ENCODE measurements at regions not wholly inside any gene's neighbourhood (a gene's known extent, or its start where the extent isn't known, plus 50 kb on each side); places are given as distances from the start of the nearest gene placed in this dataset.

- H3K27me3 Mint-ChIP-seq: no peaks in the 10 kb centered on the region
- ChIA-PET POLR2A (no interaction called here), CTCF (no interaction called here)
- intact Hi-C loops (cut with DNase I, micrococcal nuclease): no loop called here
- H3K36me3 Mint-ChIP-seq (ENCODE audit: low read depth): no peaks in the 10 kb centered on the region
- no peak overlapping the region for H3K27ac Mint-ChIP-seq
- DNase-seq: no peak
- H3K9me3 Mint-ChIP-seq (ENCODE audit: low read depth): peaks cover 3% of the 10 kb centered on the region
- no peaks in the 10 kb centered on the region for H3K4me1 Mint-ChIP-seq
- no peak overlapping the region for H3K4me3 Mint-ChIP-seq
- no peak for ATAC-seq
Observed at GRCh38 chr10:36677431-36677768, 448.0 kb upstream of the ANKRD30A start.

DNA sequence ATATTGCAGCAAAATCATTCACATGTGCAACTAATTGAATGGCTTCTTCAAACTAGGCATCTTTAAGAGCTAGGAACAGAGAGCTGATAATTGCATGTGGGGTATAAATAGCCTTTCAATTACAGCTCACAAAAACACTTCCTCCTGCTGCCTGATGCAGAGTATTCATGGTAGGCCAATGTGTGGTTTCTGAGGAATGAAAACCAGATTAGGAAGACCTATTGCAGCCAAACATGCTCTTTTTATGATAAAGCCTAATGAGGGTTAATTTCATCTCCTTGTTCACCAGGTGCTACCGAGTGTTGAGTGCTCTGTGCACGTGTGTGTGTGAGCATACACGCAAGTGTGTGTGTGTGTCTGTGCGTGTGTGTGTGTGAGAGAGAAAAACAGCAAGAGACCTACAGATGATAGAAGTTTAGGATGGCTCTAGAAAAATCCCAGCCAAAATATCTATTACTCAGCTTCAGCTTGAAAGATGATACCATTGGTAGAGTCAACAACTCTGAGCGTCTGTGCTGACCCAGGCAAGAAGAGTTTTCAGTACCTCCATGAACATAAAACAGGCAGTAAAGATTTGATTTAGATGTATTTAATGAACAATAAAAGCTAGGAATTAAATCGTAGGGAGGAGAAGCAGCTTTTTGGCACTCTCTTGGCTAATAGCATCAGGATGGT is 448.5 kb upstream of the ANKRD30A start:
- ATAC-seq (no peak), DNase-seq (no peak)
- Mint-ChIP-seq H3K4me1 (no peaks in the 10 kb centered on the region), H3K27ac (no peak overlapping the region), H3K4me3 (no peak overlapping the region), H3K9me3 (ENCODE audit: low read depth) (peaks cover 3% of the 10 kb centered on the region), H3K36me3 (ENCODE audit: low read depth) (no peaks in the 10 kb centered on the region), H3K27me3 (no peaks in the 10 kb centered on the region)
- POLR2A ChIA-PET: no interaction called here
- CTCF ChIA-PET: no interaction called here
- intact Hi-C loops (cut with DNase I, micrococcal nuclease): no loop called here

DNA sequence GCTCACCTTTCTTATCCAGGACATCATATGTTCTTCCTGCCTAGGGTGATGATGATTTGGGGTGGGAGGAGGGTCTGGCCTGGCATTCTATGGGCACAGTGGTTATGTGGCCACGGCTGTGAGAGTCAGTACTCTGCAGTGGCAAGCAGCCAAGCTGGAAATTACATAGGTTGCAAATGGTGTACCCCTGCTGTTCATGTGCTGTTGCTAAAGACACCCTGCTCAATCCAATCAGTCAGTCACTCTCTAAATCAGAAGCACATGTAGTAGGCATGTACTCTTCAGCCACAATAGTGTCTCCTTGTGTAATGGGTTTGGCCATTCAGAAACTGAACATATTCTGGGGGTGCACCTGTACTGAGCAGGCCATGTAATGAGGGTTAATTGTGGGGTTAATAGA is 449.1 kb upstream of the ANKRD30A start:
- DNase-seq (no peak), ATAC-seq (no peak)
- ChIA-PET POLR2A (no interaction called here), CTCF (no interaction called here)
- H3K27ac Mint-ChIP-seq: no peak overlapping the region
- H3K36me3 Mint-ChIP-seq (ENCODE audit: low read depth): no peaks in the 10 kb centered on the region
- no peak overlapping the region for H3K4me3 Mint-ChIP-seq
- H3K27me3 Mint-ChIP-seq: no peaks in the 10 kb centered on the region
- intact Hi-C loops (cut with DNase I, micrococcal nuclease): no loop called here
- no peaks in the 10 kb centered on the region for H3K4me1 Mint-ChIP-seq
- peaks cover 3% of the 10 kb centered on the region for H3K9me3 Mint-ChIP-seq (ENCODE audit: low read depth)

GRCh38 chr10:36675458-36675880 is 449.9 kb upstream of the ANKRD30A start:
- H3K36me3 Mint-ChIP-seq (ENCODE audit: low read depth): no peaks in the 10 kb centered on the region
- no peak overlapping the region for H3K27ac Mint-ChIP-seq
- intact Hi-C loops (cut with DNase I, micrococcal nuclease): no loop called here
- DNase-seq: no peak
- no peak for ATAC-seq
- H3K4me3 Mint-ChIP-seq: no peak overlapping the region
- peaks cover 3% of the 10 kb centered on the region for H3K9me3 Mint-ChIP-seq (ENCODE audit: low read depth)
- H3K27me3 Mint-ChIP-seq: no peaks in the 10 kb centered on the region
- ChIA-PET POLR2A (no interaction called here), CTCF (no interaction called here)
- H3K4me1 Mint-ChIP-seq: no peaks in the 10 kb centered on the region

DNA sequence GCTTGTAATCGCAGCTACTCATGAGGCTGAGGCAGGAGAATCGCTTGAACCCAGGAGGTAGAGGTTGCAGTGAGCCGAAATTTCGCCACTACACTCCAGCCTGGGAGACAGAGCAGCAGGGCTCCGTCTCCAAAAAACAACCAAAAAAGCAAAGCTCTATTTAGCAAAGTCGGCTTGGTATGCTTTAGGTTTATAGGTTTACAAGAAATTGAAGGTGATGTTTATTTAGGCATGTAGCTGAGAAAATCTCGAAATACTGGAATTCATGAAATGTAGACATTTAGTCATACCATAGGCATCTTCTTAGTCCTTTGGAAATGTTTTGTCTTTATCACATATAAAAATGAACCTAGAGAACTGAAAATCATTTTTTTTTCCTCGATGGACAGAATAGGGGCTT is 453.8 kb upstream of the ANKRD30A start:
- Mint-ChIP-seq H3K27me3 (no peaks in the 10 kb centered on the region), H3K27ac (no peak overlapping the region), H3K4me3 (no peak overlapping the region), H3K9me3 (ENCODE audit: low read depth) (peaks cover 4% of the 10 kb centered on the region), H3K4me1 (no peaks in the 10 kb centered on the region), H3K36me3 (ENCODE audit: low read depth) (no peaks in the 10 kb centered on the region)
- CTCF ChIA-PET: no interaction called here
- POLR2A ChIA-PET: no interaction called here
- DNase-seq (no peak), ATAC-seq (no peak)
- intact Hi-C loops (cut with DNase I, micrococcal nuclease): no loop called here

DNA sequence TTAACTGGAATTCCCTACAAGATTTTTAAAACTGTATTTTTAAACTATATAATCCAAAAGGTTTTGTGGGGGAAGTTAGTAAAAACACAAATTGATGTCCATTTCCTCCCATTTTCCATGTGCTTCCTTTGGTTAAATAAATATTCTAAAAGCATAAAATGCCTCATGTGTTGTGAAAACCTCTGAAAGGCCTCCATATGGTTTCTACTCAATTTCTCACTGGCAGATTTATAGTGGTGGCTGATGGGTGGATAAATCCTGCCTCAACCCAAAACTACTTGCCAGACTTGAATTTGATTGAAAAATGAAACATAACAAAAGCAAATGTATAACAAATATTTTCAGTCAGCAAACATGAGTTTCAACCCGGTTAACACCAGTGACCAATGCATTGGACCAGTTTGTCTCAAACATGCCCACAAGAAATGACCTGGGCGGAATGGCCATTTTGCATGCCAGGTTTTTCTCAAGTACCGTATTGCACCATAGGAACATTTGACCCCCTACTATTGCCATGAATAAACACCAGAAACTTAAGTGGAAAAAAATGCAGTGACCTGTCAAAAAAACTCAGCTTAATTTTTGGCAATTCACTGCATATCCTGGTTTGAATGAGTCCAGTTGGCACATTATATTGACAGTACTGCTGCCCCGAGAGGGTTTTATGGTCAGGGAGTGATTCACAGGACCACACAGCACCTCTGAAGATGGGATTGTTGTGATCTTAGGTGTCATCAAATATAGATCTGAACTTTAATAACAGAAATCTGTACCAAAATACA is 454.6 kb upstream of the ANKRD30A start:
- peaks cover 4% of the 10 kb centered on the region for H3K9me3 Mint-ChIP-seq (ENCODE audit: low read depth)
- H3K27ac Mint-ChIP-seq: no peak overlapping the region
- ChIA-PET POLR2A (no interaction called here), CTCF (no interaction called here)
- H3K27me3 Mint-ChIP-seq: no peaks in the 10 kb centered on the region
- H3K4me3 Mint-ChIP-seq: no peak overlapping the region
- ATAC-seq (no peak), DNase-seq (no peak)
- H3K36me3 Mint-ChIP-seq (ENCODE audit: low read depth): no peaks in the 10 kb centered on the region
- no peaks in the 10 kb centered on the region for H3K4me1 Mint-ChIP-seq
- intact Hi-C loops (cut with DNase I, micrococcal nuclease): no loop called here

- peaks cover 1% of the 10 kb centered on the region for H3K9me3 Mint-ChIP-seq (ENCODE audit: low read depth)
- H3K4me1 Mint-ChIP-seq: no peaks in the 10 kb centered on the region
- ChIA-PET POLR2A (no interaction called here), CTCF (no interaction called here)
- ATAC-seq: no peak
- intact Hi-C loops (cut with DNase I, micrococcal nuclease): no loop called here
- no peak overlapping the region for H3K4me3 Mint-ChIP-seq
- no peak for DNase-seq
- no peak overlapping the region for H3K27ac Mint-ChIP-seq
- H3K36me3 Mint-ChIP-seq (ENCODE audit: low read depth): no peaks in the 10 kb centered on the region
- H3K27me3 Mint-ChIP-seq: no peaks in the 10 kb centered on the region
Observed at GRCh38 chr10:36669615-36670352, 455.6 kb upstream of the ANKRD30A start.

DNA sequence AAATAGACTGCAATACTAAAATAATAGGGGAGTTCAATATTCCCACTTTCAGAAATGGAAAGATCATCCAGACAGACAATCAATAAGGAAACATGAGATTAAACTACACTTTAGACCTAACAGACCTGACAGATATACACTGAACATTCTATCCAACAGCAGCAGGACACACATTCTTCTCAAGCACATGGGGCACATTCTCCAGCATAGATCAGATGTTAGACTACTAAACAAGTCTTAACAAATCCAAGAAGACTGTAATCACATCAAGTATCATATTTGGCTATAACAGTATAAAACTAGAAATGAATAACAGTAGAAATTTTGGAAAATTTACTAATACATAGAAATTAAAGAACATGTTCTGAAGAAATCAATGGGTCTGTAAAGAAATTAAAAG is 458.9 kb upstream of the ANKRD30A start:
- intact Hi-C loops (cut with DNase I, micrococcal nuclease): no loop called here
- Mint-ChIP-seq H3K27me3 (no peaks in the 10 kb centered on the region), H3K36me3 (ENCODE audit: low read depth) (no peaks in the 10 kb centered on the region), H3K4me1 (no peaks in the 10 kb centered on the region), H3K9me3 (ENCODE audit: low read depth) (peaks cover 5% of the 10 kb centered on the region), H3K27ac (no peak overlapping the region), H3K4me3 (no peak overlapping the region)
- DNase-seq (no peak), ATAC-seq (no peak)
- POLR2A ChIA-PET: no interaction called here
- CTCF ChIA-PET: no interaction called here

- DNase-seq (no peak), ATAC-seq (no peak)
- Mint-ChIP-seq H3K27me3 (no peaks in the 10 kb centered on the region), H3K36me3 (ENCODE audit: low read depth) (no peaks in the 10 kb centered on the region), H3K27ac (no peak overlapping the region), H3K9me3 (ENCODE audit: low read depth) (peaks cover 5% of the 10 kb centered on the region), H3K4me1 (no peaks in the 10 kb centered on the region), H3K4me3 (no peak overlapping the region)
- intact Hi-C loops (cut with DNase I, micrococcal nuclease): no loop called here
- ChIA-PET POLR2A (no interaction called here), CTCF (no interaction called here)
Observed at GRCh38 chr10:36662571-36662970, 462.8 kb upstream of the ANKRD30A start.

DNA sequence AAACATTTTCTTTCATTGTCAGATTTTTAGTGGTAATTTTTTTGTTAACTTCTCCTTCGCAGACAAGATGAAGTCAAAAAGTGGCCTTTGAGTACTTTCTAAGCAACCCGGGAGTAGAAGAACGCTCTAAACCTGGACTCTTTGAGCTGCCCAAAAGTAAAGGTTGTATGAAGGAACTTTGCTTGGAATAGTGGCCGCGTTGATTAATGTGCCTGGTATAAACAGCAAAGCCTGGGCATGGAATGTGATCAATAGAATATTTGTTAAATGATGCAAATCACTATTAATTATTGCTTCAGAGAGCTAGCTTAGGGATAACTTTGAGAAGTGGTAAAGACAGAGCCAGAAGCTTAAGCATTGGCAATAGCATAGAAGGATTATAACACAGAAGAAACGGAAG is 475.1 kb upstream of the ANKRD30A start:
- ChIA-PET POLR2A (interaction anchor here (0.6 kb wide), 1 partner anchor 17 kb away, joined by 6 read pairs; no protein-coding TSS in a partner anchor), CTCF (no interaction called here)
- intact Hi-C loops (cut with DNase I, micrococcal nuclease): no loop called here
- H3K27ac Mint-ChIP-seq: no peak overlapping the region
- H3K4me1 Mint-ChIP-seq: no peaks in the 10 kb centered on the region
- no peaks in the 10 kb centered on the region for H3K36me3 Mint-ChIP-seq (ENCODE audit: low read depth)
- DNase-seq (no peak), ATAC-seq (no peak)
- H3K4me3 Mint-ChIP-seq: no peak overlapping the region
- no peaks in the 10 kb centered on the region for H3K27me3 Mint-ChIP-seq
- peaks cover 7% of the 10 kb centered on the region for H3K9me3 Mint-ChIP-seq (ENCODE audit: low read depth)

GRCh38 chr10:36647540-36647939 is 477.9 kb upstream of the ANKRD30A start:
- Mint-ChIP-seq H3K27me3 (no peaks in the 10 kb centered on the region), H3K36me3 (ENCODE audit: low read depth) (no peaks in the 10 kb centered on the region), H3K27ac (no peak overlapping the region), H3K4me3 (no peak overlapping the region), H3K4me1 (no peaks in the 10 kb centered on the region), H3K9me3 (ENCODE audit: low read depth) (peaks cover 5% of the 10 kb centered on the region)
- DNase-seq: no peak
- CTCF ChIA-PET: no interaction called here
- POLR2A ChIA-PET: no interaction called here
- intact Hi-C loops (cut with DNase I, micrococcal nuclease): no loop called here
- no peak for ATAC-seq

DNA sequence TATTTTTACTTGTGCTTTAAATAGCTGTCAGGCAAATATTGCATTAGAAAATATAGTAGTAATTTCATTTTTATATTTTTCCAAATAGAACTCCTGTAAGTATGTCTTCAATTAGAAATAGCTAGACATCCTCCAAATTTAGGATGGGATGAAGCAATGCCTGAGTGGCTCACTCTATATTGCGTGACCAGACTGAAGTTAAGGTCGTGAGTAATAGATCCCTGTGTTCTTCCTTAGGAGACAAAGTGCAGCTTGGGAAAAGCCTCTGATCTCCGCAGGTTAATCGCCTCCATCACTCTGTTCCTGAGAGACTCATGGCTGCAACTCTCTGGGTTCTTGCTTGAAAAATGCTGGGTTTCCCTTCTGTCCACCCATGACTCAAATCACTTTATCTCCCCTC is 484.8 kb upstream of the ANKRD30A start:
- Mint-ChIP-seq H3K27ac (no peak overlapping the region), H3K36me3 (ENCODE audit: low read depth) (no peaks in the 10 kb centered on the region), H3K4me3 (no peak overlapping the region), H3K4me1 (no peaks in the 10 kb centered on the region), H3K9me3 (ENCODE audit: low read depth) (peaks cover 7% of the 10 kb centered on the region), H3K27me3 (no peaks in the 10 kb centered on the region)
- POLR2A ChIA-PET: no interaction called here
- intact Hi-C loops (cut with DNase I, micrococcal nuclease): no loop called here
- CTCF ChIA-PET: interaction anchor here (0.7 kb wide), 1 partner anchor 1382 kb away, joined by 4 read pairs; no protein-coding TSS in a partner anchor
- DNase-seq (no peak), ATAC-seq (no peak)

All from activated CD4-positive, alpha-beta T cell treated with anti-CD3 and anti-CD28 coated beads for 36 hours (primary cell).